Renal pelvis (tissue), 1 donor: ENCODE measurements at regions not wholly inside any gene's neighbourhood (a gene's known extent, or its start where the extent isn't known, plus 50 kb on each side); places are given as distances from the start of the nearest gene placed in this dataset.
"Not testable (repeated sequence)": the region's sequence is repeated elsewhere in the genome, so short reads cannot be mapped to it uniquely, and the experiment has no call there.

Source experiments
- DNase-seq: peaks from one replicate; pipeline ENCODE4 v3.0.0-alpha.2; 2013

DNA sequence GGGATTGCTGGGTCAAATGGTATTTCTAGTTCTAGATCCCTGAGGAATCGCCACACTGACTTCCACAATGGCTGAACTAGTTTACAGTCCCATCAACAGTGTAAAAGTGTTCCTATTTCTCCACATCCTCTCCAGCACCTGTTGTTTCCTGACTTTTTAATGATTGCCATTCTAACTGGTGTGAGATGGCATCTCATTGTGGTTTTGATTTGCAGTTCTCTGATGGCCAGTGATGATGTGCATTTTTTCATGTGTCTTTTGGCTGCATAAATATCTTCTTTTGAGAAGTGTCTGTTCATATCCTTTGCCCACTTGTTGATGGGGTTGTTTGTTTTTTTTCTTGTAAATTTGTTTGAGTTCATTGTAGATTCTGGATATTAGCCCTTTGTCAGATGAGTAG lies 220.3 kb downstream of the NPR3 start:
- DNase-seq = not testable (repeated sequence)

DNA sequence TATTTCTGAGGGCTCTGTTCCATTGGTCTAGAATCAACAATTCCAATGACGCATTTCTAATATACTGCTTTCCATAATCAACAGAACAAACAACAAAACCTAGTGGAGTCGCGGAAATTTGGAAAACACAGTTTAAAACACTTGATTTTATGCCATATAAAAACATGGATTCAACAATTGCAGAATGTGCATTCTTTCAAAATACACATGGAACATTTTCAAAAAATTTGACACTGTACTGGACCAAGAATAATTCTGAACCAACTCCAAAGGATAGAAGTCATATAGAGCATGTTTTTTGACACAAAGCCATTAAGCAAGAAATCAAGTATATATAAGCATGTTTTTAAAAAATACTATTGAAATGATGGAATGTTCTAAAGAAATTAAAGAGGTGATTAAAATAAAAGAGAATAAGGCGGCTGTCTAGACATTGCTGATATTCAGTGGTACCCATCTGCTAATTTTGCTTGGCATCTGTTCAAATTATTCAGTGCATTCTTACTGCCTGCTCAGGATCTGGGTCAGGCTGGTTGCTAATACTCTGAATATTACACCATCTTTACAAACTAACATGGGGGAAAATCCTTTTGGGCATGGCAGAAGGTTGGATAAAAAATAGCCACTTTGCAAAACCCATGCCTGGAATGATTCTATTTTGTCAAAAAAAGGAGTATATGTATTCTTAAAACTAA lies 221.3 kb downstream of the NPR3 start:
- DNase-seq = no peak

DNA sequence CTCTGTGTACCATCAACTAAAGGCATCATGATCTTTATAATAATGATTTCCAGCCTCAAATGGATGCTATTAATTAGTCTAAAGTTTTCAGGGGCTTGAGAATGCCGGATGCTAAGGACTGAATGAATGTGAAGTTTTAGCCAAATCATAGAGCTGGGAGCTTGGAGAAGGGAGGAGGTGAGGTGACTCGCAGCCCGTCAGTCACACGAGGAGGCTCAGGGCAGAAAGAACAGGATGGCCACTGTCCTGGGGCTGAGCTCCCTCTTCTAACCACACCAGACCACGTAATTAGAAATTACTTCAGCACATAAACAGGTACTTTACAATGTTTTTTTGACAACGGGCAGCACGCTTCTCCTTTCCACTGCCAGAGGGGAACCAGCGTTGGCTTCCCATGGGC lies 222.6 kb downstream of the NPR3 start:
- no peak for DNase-seq

DNA sequence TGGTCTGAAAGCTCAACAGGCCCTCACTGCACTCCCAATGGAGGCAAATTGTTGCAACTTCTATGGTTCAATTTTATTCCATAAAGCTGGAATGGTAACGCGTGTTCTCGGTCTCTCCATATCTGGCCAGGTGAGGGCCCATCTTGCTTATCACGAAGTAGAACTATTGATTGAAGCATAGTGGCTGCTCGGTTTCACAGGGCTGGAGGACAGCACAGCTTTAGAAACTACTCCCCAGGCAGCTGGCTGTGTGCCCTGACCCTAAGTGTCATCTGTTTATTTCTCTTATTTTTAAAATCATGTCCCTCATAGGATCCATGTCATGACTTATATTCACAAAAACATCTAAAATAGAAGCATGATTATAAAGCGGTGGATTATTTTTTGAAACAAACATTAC lies 223.4 kb downstream of the NPR3 start:
- DNase-seq = no peak

DNA sequence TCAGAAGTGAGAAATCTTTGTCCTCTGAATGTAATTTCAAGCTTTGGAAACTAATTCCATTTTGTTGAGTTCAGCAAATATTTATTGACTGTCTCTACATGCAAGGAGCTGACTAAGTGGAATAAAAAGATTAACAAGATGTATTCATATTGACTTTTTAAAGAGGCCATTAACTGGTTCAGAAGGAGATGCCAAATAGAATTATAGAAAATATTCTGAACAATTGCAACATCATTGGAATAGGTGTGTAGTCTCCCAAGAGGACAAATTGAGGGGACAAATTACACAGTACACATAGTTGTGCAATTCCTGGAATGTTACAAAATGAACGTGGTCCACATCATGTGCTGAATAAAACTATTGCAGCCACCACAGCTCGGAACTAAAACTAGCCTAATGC lies 224.2 kb downstream of the NPR3 start:
- no peak for DNase-seq

DNA sequence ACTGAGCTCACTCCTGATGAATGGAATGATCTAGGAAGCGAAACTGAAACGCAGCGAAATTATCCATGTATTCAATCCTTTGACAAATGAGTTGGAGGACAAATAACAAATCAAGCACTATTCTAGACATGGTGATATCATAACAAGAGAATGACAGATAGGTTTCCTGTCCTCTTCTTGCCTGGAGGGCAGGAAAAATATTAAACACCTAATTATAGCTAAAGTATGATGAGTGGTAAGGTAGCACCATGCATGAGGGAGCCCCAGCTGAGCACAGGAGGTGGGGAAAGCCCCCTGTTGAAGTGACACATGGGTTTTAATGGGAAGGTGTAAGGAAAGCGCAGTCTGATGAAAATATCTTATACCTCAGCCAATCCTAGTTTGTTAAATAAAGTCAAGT lies 225.2 kb downstream of the NPR3 start:
- DNase-seq = no peak

DNA sequence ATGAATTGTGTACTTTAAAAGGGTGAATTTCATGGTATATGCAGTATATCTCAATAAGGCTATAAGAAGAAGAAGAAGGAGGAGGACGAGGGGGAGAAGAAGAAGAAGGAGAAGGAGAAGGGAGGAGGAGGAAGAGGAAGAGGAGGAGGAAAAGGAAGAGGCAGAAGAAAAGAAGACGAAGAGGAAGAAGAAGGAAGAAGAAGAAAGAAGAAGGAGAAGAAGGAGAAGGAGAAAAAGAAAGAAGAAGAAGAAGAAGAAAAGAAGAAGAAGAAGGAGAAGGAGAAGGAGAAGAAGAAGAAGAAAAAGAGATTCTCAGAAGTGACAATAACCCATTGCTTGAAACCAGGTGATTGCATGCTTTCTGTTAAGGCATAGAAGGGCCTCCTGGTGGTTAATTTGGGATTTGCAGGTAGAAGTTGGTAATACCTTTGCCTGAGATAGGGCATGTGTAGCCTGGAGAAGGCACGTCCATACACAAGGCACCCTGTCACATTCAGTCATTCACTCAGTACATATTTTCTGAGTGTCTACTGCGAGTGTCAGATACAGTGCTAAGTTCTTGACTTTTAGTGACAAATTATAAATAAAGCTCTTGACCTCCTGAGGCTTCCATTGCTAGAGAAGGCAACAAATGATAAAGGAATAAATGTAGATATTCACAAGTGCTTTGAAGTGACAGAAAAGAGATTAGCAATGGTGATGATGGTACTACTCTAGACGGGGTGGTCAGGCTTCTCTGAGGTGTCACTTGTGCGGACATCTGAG lies 231.3 kb downstream of the NPR3 start:
- peak; percentile 5 for DNase-seq

DNA sequence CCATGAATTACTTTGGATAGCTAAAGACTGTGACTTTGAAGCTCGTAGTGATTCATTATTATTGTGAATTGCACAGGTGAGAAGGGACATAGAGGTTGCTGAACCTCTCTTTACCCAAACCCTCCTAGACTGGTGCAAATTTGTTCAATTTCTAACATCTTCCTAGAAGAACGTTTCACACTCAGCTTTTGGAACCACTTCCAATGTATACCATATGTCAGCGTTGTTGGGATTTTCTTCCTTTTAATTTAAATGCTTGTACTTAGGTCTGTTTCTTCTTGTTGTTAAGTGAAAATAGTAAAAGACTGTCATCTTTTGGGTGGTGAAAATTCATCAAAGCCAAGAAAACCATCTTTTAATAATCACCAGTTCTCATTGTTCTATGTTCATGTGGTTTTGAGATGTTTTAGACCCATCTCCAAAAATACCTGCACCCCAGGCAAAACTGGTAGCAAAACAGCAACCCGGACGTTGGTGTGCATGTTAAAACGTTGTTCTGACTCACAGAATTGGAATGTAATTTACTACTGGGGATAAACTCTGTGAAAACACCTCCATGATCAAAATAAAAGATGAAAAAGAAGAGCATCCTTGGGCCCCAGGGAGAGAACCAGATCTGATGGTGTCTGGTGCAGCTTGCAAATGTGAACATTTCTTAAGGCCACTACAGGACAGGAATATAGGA lies 238.3 kb downstream of the NPR3 start:
- DNase-seq = no peak

DNA sequence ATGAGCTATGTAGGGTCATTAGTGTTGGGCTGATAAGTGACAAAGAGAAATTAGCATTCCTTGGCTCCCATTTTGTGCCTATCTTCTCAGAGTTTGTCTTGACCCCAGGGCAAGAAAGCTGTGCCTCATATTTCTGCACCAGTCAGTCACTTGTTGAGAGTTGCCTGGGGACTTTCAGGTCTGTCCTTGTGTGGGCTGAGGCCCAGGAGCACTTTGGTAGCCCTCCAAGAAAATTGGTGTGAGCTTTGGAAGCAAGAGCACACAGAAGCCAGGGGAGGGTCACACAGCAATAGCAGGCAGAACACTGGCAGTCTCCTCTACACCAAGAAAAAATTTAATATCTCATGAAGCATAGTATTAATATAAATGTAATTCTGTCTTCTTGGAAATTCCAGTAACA lies 239.9 kb downstream of the NPR3 start:
- no peak for DNase-seq

DNA sequence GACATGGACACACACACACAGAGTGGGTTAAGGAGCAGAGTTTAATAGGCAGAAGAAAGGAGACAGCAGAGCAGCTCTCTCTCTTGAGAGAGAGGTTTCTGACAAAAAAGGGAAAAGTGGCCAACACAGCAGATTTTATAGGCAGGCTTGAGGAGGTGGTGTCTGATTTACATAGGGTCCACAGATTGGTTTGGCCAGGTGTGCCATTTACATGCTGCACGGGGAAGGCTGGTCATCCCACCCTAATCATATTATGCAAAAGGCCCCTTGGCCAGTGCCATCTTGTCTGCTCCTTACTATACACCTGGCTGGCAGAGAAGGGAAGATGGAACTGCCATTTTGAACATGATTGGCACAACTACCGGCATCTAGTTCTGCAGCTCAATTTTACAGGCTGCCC lies 240.8 kb downstream of the NPR3 start:
- DNase-seq = no peak

DNA sequence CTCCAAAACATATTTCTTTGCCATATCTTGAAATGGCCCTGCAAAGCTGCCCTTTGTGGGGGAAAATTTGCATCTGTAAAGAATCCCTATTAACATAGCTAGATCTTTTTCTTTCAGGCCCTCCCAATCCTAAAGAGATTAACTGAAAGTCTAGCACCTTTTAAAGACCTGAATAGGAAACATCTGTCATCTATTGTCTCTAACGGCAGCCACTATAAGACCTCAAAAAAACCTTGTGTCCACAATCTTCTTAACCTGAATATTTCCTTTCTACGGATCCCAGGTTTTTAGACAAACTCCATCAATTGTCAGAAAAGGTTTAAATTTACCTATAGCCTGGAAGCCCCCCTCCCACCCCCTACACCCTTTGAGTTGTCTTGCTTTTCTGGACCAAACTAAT lies 241.3 kb downstream of the NPR3 start:
- not testable (repeated sequence) for DNase-seq

DNA sequence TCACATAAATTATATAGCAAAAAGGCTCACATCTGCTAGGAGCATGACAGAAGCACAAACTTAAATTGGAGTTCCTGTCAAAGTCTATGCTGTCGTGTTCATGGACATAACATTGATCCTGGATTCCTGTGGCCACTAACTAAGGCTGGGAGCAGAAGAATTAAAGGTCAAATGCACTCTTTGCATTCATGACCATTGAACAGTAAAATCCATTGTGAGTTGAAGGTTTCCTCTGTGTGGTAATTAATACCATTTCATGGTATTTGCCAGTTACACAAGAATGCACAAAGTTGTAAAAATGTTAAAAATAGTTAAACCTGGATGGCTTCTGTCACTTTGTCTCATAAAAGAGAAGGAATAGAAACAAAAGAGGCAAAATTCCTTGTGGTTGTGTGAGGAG lies 242.6 kb downstream of the NPR3 start:
- no peak for DNase-seq

DNA sequence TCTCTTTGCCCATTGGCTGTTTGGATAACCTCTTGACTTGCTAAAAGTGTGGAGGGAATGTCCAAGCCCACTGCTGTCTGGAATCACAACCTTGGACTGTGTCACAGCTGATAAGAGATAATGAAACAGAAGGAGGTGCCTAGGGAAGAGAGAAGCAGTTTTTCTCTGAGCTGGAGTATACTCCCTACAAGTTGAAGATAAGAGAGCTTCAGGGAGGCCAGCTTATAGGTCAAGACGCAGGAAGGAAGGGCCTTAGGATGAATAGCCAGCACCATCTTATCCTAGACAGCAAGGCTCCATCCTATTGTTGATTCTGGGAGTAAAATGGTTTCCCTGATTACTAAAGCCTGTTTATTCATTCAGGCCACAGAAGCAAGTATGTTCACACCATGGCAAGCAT lies 244.7 kb downstream of the NPR3 start:
- DNase-seq = no peak

DNA sequence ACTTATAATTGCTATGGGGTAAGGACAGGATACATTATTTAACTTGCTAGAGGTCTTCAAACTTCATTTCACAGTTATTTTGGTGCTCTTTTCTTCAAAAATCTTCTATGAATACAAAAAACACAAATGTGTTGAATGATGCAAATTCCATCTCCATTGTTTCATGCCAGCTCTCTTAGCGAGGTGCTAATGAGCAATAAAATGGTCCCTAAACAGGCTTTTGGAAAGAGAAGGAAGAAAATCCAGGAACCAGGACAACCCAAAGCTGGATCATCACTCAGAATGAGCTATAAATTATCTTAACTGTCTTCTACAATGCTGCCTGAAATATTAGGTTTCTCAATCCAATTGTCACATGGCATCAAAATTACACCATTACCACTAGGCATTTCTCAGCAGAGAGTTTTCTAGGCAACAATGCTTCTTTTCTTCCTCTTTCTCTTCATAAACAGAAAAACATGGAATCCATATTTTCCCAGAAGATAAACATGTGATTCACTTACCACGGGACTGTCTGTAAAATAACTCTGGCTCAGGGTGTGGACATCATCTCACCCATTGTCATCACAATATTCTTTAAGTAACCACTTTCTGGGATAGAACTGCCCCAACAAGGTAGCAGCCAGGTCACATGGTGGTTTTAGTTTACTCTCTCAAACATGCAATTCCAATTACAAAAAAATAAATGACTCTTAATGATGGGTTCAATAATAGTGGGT lies 249.4 kb downstream of the NPR3 start:
- no peak for DNase-seq

DNA sequence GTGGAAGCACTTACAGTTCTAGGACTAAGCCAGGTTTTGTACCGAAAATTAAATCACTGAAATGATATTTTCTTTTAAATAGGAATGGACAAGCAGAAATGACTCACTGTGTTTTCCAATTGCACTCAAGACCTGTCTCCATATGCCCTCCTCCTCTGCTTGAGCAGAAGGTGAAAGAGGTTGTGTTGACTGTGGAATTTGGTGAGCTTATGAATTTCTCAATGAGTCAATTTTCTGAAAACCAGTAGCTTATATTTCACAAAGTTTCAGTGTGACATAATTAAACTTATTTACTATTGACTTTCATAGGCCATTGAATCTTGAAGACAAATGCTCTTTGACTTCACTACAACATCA lies 249.9 kb downstream of the NPR3 start:
- no peak for DNase-seq

DNA sequence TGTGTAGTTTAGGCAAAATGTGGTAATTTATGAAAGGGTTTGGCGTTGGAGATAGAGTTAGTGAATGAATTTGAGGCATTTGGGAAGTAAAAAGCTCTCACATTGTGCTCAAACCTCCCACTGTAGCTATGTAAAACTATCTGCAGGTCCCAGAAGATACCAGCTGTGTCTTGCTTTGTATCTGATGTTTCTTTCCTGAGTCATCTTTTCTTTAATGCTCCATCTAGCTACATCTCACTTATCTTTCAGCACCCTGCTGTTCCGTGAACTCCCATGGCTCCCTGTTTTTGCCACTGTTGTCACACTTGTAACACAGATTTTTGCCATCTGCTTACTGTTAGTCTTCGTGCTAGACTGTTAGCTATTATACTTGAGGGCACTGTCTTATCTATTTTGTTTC lies 253.1 kb downstream of the NPR3 start:
- no peak for DNase-seq

DNA sequence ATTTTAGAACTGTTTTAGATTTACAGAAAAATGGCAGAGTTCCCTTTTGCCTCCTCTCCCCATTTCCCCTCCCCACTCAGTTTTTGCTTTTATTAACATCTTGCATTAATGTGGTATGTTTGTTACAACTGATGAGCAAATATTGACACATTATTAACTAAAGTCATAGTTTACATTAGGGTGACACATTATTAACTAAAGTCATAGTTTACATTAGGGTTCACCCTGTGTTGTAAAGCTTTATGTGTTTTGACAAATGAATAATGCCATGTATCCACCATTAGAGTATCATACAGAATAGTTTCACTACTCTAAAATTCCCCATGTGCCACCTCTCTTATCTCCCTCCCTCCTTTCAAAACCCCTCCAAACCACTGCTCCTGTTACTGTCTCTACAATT lies 262.5 kb downstream of the NPR3 start:
- no peak for DNase-seq

DNA sequence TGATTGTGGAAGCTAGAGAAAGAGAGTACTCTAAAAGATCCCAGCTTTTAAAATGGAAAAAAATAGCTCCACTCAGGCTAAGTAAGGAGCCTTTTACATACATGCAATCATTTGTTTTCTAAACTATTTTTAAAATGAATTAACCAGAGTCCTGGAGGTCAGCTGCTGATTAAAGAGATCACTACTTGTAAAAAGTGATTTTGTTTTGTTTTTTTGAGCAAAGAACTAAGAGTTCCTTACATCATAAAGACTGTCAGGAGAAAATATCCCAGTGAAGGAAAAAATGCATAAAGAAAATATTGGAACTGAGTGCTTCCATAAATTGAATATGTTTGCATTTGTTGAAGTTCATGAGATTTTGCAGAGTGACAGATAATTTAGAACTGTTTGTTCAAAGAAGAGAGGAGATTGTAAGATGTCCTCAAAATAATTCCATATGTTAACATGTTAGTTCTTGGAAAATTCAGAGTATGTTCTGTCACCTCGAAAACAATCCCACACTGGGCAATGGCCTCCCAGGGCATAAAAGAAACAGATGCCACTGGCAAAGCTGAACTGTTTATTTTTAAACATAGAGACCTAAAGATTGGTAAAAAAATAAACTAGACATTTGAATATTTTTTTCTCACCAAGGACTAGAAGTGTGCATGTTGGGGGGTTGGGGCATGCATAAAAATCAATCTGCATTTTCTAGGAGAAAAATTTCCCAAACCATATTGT lies 264.7 kb downstream of the NPR3 start:
- peak; percentile 33 for DNase-seq

DNA sequence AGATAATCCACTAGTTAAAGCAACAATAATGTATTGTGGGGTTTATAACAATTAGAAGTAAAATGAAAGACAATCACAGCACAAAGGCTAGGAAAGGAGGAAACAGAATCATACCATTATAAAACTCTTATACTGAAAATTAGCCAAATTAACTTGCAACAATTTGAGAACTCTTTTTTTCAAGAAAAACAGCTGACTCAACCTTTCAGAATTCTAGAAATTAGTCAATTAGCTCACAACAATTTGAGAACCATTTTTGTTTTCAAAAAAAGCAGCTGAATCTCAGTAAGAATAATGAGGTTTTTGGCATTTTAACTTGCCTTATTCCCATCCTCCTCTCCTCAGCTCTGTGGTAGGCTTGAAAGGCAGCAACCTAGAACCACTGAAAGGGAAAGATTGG lies 269.9 kb downstream of the NPR3 start:
- DNase-seq = no peak

DNA sequence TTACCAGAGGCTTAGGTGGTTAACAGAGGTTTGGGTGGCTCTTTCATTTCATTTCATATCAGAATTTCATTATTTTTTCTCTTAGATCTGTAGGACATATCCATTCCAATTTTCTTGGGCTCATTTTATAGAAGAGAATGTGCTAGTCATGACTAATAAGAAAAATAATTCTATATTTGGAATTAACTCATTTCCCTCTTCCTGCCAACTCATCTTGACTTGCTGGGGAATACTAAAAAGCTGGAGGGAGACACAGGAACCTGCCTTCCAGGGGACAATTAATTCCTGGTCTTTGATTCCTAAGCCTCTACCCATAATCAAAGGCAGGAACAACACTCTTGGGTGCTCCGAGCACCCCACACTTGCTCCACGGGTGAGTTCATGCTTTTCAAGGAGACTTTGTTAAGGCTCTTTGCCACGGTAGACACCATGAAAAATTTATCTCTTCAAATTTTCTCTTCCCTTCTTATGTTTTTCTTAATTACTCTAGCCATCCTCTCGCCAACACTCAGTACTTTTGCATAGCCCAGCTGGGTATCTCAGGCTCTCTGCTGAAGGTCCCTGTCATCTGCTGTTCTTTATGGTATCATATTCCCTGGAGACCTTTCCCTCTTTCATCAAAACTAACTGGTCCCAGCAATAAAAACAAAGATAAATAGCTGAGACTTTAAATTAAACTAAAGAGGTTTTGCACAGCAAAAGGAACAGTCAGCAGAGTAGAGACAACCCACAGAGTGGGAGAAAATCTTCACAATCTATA lies 273.9 kb downstream of the NPR3 start:
- no peak for DNase-seq

DNA sequence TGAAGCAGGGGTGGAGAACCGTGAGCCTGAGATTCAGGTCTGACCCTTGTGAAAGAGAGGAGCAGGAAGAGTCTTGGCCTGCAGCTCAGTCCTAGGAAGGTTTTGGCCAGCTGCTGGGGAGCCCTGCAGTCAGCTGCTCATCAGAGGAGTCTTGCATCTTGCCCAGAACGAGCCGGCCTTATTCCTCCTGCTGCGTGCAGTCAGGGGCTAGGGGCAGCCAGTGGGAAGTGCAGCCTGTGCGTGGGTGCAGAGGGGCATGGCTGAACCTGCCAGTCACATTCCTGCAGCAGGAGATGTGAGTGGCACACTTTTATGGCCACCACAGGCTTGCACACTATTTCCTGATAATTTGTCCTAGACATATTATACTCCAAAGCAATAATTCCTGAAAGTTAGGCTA lies 278.7 kb downstream of the NPR3 start:
- no peak for DNase-seq
